ENCODE measurements at regions not wholly inside any gene's neighbourhood (a gene's known extent, or its start where the extent isn't known, plus 50 kb on each side); places are given as distances from the start of the nearest gene placed in this dataset.
"Not testable (repeated sequence)": the region's sequence is repeated elsewhere in the genome, so short reads cannot be mapped to it uniquely, and the experiment has no call there.

DNA sequence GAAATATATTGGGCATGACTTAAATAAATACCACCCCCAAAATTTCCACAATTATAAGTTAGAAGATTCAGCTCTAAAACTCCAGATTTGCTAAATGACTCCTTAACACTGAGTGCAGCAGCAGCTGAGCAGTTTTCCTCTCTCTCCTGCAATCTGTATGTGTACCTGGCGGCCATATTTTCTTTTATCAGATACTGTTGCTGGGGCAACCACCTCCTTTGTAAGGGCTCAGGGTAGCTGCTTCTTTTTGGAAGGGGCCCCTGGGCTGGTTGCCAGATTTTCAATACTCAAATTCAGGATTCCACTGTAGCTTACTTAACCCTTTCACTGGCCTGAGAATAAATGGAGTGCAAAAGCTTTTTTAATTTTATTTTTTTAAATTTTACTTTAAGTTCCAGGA, 197.0 kb downstream of the TAF11L14 start:
- no peak for DNase-seq

DNA sequence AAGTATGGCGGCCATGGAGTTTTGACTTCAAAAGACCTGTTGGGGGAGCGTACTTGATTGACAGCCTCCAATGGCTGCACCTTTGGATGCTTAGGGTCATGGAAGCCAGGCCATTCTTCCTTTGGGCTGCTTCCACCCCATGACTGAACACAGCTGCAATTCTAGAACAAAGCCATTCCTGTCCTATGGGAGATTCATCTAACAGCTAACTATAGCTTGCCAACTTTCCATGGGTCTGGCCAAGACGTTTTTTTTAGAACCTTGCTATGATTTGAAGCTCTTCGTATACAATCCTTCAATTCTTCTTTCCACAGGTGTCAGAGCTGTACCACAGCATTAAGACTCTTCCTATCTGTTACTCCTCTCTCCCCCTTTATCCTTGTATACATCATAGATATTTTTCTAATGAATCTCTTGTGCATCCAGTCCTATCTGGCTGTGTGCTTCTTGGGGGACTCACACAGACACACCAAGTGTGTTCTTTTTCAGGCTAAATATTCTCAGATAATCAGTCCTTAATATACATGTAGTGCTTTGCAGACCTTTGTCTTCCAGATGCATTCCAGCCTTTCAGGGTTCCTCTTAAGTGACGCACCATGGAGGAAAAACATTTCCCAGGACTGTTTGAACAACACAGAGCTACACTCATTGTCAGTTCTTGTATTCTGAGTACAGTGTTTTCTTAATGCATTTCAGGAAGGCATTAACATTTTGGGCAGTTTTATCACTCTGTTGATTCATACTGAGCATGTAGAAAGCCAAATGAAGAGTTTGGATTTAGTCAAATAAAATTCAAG, 198.9 kb downstream of the TAF11L14 start:
- no peak for DNase-seq

DNA sequence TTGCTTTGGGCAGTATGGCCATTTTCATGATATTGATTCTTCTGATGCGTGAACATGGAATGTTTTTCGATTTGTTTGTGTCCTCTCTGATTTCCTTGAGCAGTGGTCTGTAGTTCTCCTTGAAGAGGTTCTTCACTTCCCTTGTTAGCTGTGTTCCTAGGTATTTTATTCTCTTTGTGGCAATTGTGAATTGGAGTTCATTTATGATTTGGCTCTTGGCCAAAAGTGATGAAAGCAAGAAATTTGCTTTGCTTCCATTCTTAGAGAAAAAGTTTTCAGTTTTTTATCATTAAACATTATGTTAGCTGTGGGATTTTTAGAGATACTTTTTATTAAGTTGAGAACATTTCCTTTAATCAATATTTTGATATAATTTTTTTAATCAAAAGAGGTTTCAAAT, 203.5 kb downstream of the TAF11L14 start:
- no peak for DNase-seq

DNA sequence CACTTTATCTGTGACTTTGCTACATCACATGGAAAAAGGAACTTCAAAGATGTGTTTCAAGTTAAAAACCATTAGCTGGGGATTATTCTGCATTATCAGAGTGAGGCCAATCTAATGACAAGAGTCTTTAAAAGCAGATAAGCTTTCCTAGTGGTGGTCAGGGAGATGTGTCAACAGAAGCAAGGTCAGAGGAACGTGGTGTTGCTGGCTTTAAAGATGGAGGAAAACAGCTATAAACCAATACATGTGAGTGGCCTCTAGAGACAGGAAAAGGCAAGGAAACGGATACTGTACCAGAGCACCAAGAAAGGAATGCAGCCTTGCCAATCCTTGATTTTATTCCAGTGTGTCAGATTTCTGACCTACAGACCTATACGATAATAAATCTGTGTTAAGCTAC, 204.2 kb downstream of the TAF11L14 start:
- no peak for DNase-seq

DNA sequence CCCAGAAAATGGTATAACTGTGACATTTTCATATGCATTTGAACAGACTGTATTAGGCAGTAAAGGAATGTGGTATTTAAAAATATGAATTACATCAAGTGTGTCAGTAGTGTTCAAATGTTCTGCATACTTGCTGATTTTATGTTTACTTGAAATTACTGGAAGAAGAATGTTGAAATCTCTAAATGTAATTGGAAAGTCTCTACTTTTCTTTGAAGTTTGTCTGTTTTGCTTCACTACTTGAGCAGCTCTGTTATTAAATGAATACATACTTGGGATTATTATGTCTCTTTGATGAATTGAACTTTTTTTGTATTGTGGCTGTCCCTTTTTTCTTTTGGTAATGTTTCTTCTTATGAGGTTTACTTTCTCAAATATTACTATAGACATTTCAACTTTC, 205.6 kb downstream of the TAF11L14 start:
- DNase-seq = no peak

DNA sequence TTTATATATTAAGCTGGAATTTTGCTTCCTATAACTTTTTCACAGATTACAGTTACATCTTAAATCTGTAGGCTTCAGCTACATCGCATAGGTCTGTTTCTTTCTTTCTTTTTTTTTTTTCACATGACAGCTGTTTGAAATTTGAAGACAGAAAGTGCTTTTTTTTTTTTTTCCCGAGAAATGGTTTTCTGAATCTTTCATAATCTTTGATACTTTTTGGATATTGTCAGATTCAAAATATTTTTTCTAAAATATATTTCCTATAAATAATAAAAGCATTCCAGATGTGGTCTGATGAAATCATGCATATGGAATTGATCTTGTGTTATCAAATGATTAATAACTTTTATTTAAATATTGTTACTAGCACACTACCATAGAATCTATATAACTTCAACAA, 212.2 kb downstream of the TAF11L14 start:
- no peak for DNase-seq

DNA sequence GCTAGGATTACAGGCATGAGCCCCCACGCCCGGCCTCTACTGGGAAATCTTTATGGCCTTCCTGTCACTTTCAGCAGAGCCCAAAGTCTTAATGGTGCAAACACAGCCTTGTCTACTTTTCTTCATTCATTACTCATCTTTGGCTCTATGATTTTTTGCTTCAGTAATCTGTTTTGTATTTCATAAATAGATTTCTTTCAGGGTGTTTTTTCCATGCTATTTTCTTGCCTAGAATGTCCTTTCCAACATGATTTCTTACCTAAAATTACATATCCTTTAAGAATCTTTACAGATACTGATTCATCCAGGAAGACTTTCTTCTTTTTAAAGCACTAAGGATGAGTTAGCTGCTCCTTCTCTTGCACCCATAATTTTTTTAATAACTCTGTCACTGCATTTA, 213.0 kb downstream of the TAF11L14 start:
- DNase-seq = no peak

DNA sequence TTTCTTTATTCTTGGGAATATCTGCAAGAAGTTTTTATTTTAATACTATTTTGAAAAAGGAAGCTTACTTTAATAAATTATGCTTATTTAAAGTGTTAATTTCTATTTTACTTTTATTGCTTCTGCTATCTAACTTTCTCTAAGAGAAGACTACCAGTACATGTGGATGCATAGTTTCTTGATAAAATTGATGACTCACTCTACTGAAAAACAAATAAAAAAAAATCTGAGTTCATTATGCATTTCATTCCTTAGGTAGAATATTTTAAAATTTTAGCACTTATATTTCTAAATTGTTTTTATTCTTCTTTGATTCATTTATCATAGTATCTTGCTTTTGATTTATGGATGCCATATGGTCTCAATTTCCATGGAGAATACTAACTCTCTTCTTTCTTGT, 217.9 kb downstream of the TAF11L14 start:
- DNase-seq = no peak

DNA sequence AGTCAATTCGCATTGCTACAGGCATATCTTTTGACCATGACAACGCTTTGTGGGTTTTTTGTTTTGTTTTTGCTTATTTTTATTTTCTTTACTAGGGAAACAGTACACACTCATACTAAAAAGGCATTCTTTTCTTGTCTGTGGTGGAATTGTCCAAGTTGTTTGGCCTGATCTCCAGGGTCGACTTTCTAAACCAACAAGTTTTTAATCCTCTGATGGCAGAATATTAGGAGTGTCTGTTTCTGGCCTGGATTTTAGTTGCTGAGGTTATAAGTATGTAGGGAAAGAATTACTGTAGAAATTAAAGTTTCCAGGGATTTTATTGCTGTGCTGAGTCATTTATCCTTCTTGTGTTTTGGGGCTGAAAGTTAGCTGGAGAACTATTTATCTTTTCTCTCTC, 218.5 kb downstream of the TAF11L14 start:
- no peak for DNase-seq

DNA sequence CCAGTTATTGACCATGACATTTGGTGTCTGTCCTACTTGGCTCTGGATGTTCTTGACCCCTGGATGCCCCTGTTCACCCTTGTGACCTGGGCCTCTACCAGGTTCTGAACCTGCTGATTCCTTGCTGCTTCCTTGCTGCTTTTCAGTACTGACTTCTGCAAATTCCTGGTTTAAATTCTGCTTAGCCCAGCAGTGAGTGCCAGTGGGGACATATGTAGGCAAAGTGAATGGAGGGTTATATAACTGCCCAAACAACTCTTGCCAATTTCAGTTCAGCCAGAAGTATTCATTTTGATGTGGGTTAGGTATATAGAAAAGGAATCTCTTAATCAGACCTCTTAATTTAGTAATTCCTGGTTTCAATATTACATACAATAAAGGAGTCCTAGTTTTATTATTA, 220.6 kb downstream of the TAF11L14 start:
- DNase-seq = no peak

DNA sequence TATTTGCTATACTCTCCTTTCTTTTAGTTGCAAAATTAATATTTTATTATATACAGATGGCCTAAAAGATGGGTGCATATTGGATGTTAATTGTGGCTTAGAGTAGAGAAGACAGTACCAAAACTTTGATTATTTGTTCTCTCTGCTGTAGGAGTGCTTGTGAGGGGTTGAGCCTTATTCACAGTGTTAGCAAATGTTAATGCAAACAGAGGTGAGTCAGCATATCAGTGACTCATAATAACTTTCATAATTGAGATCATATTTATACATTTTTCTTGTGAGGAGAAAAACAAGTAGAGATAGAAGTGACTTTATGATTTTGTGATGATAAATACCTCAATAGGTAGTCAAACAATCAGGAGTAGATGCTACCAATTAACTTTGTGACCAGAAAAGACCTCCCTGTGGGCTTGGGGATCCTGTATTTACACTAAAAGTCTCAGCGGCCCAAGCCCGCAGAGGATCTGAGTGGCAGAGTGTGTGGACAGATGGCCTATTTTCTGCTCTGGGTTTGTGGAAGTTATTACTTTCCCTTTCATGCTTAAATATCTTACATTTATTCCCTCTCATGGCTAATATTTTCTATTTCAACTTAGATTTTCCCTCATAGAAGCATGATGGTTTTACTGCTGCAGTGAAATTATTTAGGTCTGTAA, 226.5 kb downstream of the TAF11L14 start:
- DNase-seq = no peak

DNA sequence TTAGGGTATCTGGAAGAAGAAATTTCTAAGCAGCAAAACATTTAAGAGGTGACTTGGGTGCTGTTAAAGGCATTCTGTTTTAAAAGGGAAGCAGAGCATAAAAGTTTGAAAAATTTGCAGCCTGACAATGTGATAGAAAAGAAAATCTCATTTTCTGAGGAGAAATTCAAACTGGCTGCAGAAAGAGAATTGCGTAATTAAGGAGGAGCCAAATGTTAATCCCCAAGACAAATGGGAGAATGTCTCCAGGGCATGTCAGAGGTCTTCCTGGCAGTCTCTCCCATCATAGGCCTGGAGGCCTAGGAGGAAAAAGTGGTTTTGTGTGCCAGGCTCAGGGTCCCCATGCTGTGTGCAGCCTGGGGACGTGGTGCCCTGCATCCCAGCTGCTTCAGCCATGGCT, 230.6 kb downstream of the TAF11L14 start:
- DNase-seq = not testable (repeated sequence)

DNA sequence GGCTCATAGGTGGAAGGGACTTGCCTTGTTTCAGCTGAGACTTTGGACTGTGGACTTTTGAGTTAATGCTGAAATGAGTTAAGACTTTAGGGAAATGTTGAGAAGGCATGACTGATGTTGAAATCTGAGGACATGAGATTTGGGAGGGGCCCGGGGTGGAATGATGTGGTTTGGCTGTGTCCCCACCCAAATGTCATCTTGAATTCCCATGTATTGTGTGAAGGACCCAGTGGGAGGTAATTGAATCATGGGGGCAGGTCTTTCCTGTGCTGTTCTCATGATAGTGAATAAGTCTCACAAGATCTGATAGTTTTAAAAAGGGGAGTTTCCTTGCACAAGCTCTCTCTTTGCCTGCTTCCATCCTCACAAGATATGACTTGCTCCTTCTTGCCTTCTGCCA, 231.7 kb downstream of the TAF11L14 start:
- not testable (repeated sequence) for DNase-seq

DNA sequence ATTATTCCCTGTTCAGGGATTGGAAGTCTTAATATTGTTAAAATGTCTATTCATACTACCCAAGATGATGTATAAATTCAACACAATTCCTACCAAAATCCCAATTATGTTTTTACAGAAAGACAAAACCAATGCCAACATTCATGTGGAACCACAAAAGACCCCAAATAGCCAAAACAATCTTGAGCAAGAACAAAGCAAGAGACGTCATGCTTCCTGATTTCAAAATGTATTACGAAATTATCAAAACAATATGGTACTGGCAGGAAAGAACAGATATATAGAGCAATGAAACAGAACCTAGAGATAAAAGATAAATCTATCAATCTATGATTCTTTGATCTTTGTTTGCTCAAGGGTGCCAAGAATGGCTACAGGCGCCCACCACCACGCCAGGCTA, 237.9 kb downstream of the TAF11L14 start:
- DNase-seq = no peak

DNA sequence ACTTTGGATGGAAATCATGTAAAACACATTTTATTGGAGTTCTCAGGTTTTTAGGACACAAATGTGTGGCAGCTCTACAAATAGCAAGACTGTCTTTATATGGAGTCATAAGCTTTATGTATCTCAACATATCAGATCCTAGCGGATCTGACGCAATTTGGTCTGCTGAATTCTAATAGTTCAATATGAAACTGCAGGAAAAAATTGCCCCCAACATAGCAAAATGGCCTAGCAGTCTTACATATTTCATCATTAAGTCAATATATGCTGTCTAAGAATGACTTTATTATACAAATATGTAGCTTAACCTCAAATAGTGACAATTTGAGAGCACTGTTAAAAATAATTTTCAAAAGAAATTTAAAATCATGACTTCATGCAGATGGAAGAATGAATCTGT, 244.3 kb downstream of the TAF11L14 start:
- no peak for DNase-seq

DNA sequence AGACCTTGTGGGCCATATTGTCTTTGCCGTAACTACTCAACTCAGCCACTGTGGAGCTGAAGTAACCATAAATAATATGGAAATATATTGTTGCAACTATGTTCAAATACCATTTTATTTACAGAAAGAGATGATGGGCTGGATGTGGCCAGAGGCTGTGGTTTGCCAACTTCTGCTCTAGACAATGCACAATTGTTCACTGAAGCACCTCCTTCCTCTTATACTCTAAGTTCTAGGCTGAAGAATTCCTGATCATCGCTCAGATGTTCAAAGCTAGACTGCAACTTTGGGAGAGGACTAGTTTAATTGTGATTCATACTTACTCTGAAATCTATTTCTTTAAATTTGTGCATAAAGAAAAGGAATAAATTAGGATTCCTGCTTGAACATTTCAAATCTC, 245.0 kb downstream of the TAF11L14 start:
- no peak for DNase-seq

DNA sequence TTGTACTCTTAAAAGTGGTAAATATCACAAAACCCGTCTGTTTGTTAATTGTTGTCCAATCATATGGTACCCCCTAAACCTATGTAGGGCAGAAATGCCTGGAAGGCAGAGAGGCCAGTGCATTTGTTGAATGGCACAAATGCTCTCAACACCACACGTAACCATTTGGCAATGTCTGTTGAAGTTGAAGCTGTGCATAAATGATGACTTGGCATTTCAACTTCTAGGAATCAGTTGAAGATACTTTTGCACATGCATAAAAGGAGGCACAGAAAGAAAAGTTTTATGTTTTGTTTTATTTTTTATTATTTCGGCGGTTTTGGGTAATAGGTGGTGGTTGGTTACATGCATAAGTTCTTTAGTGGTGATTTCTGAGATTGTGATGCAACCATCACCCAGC, 246.6 kb downstream of the TAF11L14 start:
- DNase-seq = no peak

DNA sequence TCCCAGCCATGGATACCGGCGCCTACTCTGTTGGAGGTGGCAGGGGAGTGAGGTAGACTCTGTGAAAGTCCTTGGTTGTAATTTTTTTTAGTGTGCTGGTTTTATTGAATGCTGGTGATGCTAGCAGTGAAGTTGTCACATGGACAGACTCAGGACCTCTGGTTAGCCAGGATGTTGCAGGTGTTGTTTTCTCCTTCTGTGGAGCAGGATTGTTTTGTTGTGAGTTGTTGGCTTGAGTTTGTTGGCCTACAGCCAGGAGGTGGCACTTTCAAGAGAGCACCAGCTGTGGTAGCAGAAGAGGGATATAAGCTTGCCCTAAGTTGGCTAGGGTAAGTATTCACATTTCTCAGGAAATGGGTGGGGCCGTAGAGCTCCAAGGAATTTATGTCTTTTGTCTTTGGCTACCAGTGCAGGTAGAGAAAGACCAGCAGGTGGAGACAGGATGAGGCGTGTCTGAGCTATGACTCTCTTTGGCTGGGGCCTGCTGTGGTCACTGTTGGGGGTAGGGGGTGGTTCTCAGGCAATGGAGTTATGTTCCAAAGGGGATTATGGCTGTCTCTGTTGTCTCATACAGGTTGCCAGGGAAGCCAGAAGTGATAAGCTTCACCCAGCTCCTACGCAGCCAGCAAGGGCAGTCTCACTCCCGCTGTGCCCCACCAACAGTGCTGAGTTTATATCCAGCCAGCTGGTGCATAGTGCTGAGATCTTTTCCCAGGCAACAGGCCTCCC, 248.7 kb downstream of the TAF11L14 start:
- no peak for DNase-seq

DNA sequence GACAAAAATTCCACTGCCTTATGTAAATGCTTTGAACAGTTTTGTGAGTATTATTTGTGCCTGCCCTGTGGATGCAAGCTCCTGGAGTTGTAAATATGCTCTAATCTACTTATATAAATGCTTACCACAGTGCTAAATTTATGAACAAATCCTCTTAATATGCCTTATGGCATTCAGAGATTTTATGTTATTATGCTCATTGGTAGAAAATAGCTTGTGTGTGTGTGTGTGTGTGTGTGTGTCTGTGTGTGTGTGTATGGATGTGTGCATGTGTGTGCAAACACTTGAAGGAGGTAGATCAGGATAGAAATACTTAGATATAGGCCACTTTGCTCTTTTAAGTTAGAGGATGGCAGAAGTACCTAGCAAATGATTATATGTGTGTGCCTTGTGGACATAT, 253.9 kb downstream of the TAF11L14 start:
- no peak for DNase-seq

DNA sequence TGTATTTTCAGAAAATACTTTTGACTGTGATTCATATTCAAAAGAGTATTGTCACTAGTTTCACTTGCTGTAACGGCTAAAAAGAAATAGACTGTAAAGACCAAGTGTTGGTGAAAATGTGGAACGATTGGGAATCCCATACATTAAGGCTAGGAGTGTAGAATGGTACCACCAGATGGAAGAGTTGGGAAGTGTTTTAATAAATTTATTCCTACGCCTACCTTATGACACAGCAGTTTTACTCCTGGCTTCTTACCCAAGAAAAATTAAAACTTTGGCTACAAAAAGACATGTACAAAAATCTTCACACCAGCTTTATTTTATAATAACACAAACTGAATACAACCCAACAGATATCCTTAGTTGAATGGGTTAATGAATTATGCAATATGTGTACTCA, 256.2 kb downstream of the TAF11L14 start:
- no peak for DNase-seq

DNA sequence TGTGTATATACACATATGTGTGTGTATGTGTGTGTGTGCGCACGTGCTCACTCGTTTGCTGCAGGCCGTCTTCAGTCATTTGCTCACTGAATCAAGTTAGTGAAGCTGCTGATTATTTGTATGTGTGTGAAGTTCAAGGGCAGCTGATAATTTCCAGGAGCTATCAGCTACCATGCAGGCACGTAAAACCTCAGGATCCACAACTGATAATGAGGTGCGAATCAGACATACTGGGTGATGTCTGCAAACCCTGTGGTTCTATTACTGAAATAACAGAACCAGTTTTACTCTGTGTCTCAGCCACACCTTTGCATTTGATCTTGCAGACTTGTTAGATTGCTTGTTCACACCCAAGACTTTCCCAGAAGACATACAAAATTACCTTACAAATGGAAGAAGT, 257.6 kb downstream of the TAF11L14 start:
- DNase-seq = no peak

DNA sequence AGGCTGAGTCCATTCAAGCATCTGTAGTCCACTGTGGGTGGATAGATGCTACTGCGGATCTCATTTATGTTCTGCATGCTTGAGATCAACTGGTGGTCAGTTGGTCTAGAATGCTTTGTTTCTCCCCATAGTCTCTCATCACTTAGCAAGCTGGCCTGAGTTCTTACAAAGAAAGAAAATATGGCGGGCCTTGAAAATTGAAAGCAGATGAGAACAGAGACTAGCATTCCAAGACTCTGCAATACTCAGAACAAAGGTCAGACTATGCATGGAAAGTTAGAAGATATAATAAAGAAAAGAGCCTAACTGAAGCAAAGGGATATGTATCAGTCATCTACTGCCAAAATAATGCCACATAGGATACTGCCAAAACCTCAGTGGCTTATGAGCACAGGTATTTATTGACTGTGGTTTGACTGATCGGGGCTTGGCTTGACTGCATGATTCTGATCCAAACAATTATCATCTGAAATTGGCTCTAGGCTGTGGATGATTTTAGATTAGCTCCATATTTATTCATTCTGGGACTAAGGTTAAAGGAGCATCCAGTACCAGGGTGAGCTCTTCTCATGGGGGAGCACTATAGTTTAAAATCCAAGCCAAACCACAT, 258.9 kb downstream of the TAF11L14 start:
- DNase-seq = no peak

DNA sequence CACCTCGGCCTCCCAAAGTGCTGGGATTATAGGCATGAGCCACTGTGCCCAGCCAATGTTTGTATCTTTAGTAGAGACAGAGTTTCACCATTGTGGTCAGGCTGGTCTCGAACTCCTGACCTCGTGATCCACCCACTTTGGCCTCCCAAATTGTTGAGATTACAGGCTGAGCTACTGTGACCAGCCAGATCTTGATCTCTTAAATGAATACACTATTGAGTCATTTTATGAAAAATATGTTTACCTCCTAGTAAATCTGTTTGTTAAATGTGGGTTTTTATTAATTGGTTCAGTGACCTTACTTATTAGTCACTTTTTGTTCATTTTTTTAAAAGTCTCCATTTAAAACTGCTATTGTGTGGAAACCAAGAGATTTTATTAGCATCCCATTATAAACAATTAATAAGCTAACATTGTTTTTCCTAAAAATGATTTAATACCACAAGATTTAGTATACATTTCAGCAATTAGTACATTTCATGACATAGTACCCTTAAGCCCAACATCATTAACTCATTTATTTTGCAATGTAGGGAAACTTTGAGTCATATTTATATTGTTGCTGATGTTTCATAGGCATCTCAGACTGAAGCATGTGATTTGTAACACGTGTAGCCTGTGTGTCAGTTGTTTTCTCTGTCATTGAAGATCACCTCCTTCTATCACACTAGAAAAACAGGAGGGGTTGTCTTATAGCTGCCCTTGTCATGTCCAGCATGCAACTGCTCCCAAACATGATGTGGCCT, 261.2 kb downstream of the TAF11L14 start:
- no peak for DNase-seq
